HepG2 (cell line): ENCODE measurements at regions not wholly inside any gene's neighbourhood (a gene's known extent, or its start where the extent isn't known, plus 50 kb on each side); places are given as distances from the start of the nearest gene placed in this dataset.

Experiments used
- BRCA1 ChIP-seq: sonication (generic); formaldehyde crosslinking; IDR thresholded peaks from 2 replicates; pipeline ENCODE4 v1.4.0; 2020; ENCODE audit warnings: missing genetic modification reagents
- HHEX ChIP-seq: IDR thresholded peaks from 2 replicates; pipeline ENCODE4 v1.6.1; 2016; ENCODE audit warnings: control low read depth
- HNF4A ChIP-seq: sonication (generic); formaldehyde crosslinking; IDR thresholded peaks from 2 replicates; pipeline ENCODE4 v1.4.0; 2020; ENCODE audit warnings: missing genetic modification reagents
- MED1 ChIP-seq: sonication (generic); formaldehyde crosslinking; IDR thresholded peaks from 2 replicates; pipeline ENCODE4 v1.4.0; 2020; ENCODE audit warnings: missing genetic modification reagents
- MEIS1 ChIP-seq: sonication (generic); formaldehyde crosslinking; IDR thresholded peaks from 2 replicates; pipeline ENCODE4 v1.9.0; 2021; ENCODE audit warnings: mild to moderate bottlenecking, missing genetic modification reagents, moderate library complexity, borderline replicate concordance
- MYNN ChIP-seq: sonication (generic); formaldehyde crosslinking; IDR thresholded peaks from 2 replicates; pipeline ENCODE4 v1.4.0; 2020; ENCODE audit warnings: mild to moderate bottlenecking, low read depth, missing genetic modification reagents
- PHF8 ChIP-seq: sonication (generic); formaldehyde crosslinking; IDR thresholded peaks from 2 replicates; pipeline ENCODE4 v1.5.0; 2020; ENCODE audit warnings: missing genetic modification reagents
- TEAD3 ChIP-seq: optimal IDR thresholded peaks from 2 replicates; pipeline ENCODE3; 2016; ENCODE audit warnings: borderline replicate concordance
- TOE1 ChIP-seq: sonication (generic); formaldehyde crosslinking; IDR thresholded peaks from 2 replicates; pipeline ENCODE4 v1.4.0; 2020; ENCODE audit warnings: mild to moderate bottlenecking, missing genetic modification reagents
- ZNF101 ChIP-seq: sonication (generic); formaldehyde crosslinking; IDR thresholded peaks from 2 replicates; pipeline ENCODE4 v1.4.0; 2020; ENCODE audit warnings: mild to moderate bottlenecking, low read depth, missing genetic modification reagents, borderline replicate concordance
- ZNF343 ChIP-seq: sonication (generic); formaldehyde crosslinking; IDR thresholded peaks from 2 replicates; pipeline ENCODE4 v1.4.0; 2020; ENCODE audit warnings: mild to moderate bottlenecking, missing genetic modification reagents
- ZNF737 ChIP-seq: sonication (generic); formaldehyde crosslinking; IDR thresholded peaks from 2 replicates; pipeline ENCODE4 v1.5.0; 2020; ENCODE audit warnings: missing genetic modification reagents, mild to moderate bottlenecking, borderline replicate concordance
- ZSCAN20 ChIP-seq: sonication (generic); formaldehyde crosslinking; IDR thresholded peaks from 2 replicates; pipeline ENCODE4 v1.4.0; 2020; ENCODE audit warnings: missing genetic modification reagents, mild to moderate bottlenecking, borderline replicate concordance
- TF ChIP-seq, protein P1 (sequence below): IDR thresholded peaks from 2 replicates; pipeline ENCODE4 v1.6.1; 2016; ENCODE audit warnings: missing compliant biosample characterization, missing genetic modification reagents, borderline replicate concordance
- TF ChIP-seq, protein P2 (sequence below): IDR thresholded peaks from 2 replicates; pipeline ENCODE4 v1.6.1; 2012; ENCODE audit warnings: low read length, improper control_type of control experiment
- TF ChIP-seq, protein P3 (sequence below): sonication (generic); formaldehyde crosslinking; IDR thresholded peaks from 2 replicates; pipeline ENCODE4 v1.8.1; 2023; ENCODE audit warnings: mild to moderate bottlenecking, inconsistent platforms, moderate library complexity, missing genetic modification reagents, borderline replicate concordance
- TF ChIP-seq, protein P4 (sequence below): sonication (generic); formaldehyde crosslinking; IDR thresholded peaks from 2 replicates; pipeline ENCODE4 v1.4.0; 2020; ENCODE audit warnings: mild to moderate bottlenecking, missing genetic modification reagents
- TF ChIP-seq, protein P5 (sequence below): sonication (generic); formaldehyde crosslinking; conservative IDR thresholded peaks from 2 replicates; pipeline ENCODE4 v1.4.0; 2020; ENCODE audit warnings: mild to moderate bottlenecking, missing genetic modification reagents, moderate library complexity
- TF ChIP-seq, protein P6 (sequence below): sonication (generic); formaldehyde crosslinking; IDR thresholded peaks from 2 replicates; pipeline ENCODE4 v1.4.0; 2020; ENCODE audit warnings: missing genetic modification reagents

DNA sequence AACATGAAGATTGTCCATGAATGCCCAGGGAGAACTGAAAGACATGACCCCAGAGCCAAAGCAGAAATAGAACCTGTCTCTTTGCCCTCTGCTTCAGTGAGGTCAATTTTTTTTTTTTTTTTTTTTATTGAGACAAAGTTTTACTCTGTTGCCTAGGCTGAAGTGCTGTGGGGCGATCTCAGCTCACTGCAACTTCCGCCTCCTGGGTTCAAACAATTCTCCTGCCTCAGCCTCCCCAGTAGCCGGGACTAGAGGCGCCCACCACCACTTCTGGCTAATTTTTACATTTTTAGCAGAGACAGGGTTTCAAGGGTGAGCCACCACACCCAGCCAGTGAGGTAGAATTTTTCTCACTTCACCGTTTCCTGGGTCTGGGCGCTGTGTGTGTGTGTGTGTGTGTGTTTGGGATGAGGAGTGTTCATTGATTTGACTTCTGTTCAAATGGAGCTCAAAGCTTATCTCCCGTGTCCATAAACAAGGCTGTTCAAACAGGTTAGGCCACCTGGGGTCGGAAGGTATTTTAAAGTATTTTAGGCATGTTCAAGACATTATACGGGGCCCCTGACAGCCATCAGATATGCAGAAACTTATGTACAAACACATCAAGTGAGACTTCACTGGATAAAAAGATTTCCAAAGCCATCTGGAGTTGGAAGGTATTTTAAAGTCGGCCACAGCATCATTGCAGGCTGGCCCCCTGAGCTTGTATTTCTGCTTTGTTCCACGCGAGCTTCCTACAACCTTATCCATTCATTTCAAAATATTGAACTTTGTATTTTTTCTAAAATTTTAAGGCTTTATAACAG lies 93.8 kb downstream of the MAP3K8 start (continued):
- TF ChIP-seq MEIS1 (CRISPR knock-in tag) (peak; percentile 79; the same call in 1 of the 2 replicates), PHF8 (CRISPR knock-in tag) (no peak), ZNF101 (CRISPR knock-in tag) (no peak), ZNF343 (CRISPR knock-in tag) (no peak), ZSCAN20 (CRISPR knock-in tag) (no peak), BRCA1 (CRISPR knock-in tag) (no peak), HNF4A (CRISPR knock-in tag) (peak; percentile 66), TOE1 (CRISPR knock-in tag) (no peak), MED1 (CRISPR knock-in tag) (peak; percentile 84), HHEX (peak; percentile 82), ZNF737 (no peak), TEAD3 (CRISPR knock-in tag) (peak; percentile 87), MYNN (no peak)
- TF ChIP-seq, protein P1, sequence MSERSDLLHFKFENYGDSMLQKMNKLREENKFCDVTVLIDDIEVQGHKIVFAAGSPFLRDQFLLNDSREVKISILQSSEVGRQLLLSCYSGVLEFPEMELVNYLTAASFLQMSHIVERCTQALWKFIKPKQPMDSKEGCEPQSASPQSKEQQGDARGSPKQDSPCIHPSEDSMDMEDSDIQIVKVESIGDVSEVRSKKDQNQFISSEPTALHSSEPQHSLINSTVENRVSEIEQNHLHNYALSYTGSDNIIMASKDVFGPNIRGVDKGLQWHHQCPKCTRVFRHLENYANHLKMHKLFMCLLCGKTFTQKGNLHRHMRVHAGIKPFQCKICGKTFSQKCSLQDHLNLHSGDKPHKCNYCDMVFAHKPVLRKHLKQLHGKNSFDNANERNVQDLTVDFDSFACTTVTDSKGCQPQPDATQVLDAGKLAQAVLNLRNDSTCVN (CRISPR knock-in tag): no peak
- TF ChIP-seq, protein P2, sequence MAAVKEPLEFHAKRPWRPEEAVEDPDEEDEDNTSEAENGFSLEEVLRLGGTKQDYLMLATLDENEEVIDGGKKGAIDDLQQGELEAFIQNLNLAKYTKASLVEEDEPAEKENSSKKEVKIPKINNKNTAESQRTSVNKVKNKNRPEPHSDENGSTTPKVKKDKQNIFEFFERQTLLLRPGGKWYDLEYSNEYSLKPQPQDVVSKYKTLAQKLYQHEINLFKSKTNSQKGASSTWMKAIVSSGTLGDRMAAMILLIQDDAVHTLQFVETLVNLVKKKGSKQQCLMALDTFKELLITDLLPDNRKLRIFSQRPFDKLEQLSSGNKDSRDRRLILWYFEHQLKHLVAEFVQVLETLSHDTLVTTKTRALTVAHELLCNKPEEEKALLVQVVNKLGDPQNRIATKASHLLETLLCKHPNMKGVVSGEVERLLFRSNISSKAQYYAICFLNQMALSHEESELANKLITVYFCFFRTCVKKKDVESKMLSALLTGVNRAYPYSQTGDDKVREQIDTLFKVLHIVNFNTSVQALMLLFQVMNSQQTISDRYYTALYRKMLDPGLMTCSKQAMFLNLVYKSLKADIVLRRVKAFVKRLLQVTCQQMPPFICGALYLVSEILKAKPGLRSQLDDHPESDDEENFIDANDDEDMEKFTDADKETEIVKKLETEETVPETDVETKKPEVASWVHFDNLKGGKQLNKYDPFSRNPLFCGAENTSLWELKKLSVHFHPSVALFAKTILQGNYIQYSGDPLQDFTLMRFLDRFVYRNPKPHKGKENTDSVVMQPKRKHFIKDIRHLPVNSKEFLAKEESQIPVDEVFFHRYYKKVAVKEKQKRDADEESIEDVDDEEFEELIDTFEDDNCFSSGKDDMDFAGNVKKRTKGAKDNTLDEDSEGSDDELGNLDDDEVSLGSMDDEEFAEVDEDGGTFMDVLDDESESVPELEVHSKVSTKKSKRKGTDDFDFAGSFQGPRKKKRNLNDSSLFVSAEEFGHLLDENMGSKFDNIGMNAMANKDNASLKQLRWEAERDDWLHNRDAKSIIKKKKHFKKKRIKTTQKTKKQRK: no peak
- TF ChIP-seq, protein P3, sequence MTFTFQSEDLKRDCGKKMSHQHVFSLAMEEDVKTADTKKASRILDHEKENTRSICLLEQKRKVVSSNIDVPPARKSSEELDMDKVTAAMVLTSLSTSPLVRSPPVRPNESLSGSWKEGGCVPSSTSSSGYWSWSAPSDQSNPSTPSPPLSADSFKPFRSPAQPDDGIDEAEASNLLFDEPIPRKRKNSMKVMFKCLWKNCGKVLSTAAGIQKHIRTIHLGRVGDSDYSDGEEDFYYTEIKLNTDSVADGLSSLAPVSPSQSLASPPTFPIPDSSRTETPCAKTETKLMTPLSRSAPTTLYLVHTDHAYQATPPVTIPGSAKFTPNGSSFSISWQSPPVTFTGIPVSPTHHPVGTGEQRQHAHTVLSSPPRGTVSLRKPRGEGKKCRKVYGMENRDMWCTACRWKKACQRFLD (CRISPR knock-in tag): no peak
- TF ChIP-seq, protein P4, sequence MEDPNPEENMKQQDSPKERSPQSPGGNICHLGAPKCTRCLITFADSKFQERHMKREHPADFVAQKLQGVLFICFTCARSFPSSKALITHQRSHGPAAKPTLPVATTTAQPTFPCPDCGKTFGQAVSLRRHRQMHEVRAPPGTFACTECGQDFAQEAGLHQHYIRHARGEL (CRISPR knock-in tag): no peak
- TF ChIP-seq, protein P5, sequence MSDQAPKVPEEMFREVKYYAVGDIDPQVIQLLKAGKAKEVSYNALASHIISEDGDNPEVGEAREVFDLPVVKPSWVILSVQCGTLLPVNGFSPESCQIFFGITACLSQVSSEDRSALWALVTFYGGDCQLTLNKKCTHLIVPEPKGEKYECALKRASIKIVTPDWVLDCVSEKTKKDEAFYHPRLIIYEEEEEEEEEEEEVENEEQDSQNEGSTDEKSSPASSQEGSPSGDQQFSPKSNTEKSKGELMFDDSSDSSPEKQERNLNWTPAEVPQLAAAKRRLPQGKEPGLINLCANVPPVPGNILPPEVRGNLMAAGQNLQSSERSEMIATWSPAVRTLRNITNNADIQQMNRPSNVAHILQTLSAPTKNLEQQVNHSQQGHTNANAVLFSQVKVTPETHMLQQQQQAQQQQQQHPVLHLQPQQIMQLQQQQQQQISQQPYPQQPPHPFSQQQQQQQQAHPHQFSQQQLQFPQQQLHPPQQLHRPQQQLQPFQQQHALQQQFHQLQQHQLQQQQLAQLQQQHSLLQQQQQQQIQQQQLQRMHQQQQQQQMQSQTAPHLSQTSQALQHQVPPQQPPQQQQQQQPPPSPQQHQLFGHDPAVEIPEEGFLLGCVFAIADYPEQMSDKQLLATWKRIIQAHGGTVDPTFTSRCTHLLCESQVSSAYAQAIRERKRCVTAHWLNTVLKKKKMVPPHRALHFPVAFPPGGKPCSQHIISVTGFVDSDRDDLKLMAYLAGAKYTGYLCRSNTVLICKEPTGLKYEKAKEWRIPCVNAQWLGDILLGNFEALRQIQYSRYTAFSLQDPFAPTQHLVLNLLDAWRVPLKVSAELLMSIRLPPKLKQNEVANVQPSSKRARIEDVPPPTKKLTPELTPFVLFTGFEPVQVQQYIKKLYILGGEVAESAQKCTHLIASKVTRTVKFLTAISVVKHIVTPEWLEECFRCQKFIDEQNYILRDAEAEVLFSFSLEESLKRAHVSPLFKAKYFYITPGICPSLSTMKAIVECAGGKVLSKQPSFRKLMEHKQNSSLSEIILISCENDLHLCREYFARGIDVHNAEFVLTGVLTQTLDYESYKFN (CRISPR knock-in tag): peak; percentile 92
- TF ChIP-seq, protein P6, sequence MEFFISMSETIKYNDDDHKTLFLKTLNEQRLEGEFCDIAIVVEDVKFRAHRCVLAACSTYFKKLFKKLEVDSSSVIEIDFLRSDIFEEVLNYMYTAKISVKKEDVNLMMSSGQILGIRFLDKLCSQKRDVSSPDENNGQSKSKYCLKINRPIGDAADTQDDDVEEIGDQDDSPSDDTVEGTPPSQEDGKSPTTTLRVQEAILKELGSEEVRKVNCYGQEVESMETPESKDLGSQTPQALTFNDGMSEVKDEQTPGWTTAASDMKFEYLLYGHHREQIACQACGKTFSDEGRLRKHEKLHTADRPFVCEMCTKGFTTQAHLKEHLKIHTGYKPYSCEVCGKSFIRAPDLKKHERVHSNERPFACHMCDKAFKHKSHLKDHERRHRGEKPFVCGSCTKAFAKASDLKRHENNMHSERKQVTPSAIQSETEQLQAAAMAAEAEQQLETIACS: no peak
